GM12874 (cell line): ENCODE measurements at regions not wholly inside any gene's neighbourhood (a gene's known extent, or its start where the extent isn't known, plus 50 kb on each side); places are given as distances from the start of the nearest gene placed in this dataset.

Experiments
- TF ChIP-seq, protein P1 (sequence below): IDR thresholded peaks from 2 replicates; pipeline ENCODE4 v1.5.1; 2011; ENCODE audit warnings: low read depth, mild to moderate bottlenecking, control low read depth, low read length, moderate library complexity; ENCODE audit not compliant: insufficient read depth

DNA sequence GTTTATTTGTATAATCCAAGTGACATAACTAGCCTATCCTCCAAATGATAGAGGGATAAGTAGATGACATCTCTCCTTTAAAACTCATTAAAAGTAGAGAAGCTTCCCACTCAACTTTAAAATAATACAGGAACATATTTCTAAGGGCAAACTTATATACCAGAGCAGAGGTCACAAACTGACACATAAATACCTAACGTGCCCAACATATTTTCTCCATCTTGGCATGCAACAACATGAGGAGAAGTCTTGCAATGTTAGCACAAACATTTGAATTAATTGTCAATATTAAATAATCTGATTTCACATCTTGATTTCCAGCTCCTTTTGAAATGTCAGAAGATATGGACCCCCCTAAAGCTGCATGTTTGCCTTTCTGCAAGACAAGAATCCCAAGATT lies 335.0 kb downstream of the DEPDC1B start:
- TF ChIP-seq, protein P1, sequence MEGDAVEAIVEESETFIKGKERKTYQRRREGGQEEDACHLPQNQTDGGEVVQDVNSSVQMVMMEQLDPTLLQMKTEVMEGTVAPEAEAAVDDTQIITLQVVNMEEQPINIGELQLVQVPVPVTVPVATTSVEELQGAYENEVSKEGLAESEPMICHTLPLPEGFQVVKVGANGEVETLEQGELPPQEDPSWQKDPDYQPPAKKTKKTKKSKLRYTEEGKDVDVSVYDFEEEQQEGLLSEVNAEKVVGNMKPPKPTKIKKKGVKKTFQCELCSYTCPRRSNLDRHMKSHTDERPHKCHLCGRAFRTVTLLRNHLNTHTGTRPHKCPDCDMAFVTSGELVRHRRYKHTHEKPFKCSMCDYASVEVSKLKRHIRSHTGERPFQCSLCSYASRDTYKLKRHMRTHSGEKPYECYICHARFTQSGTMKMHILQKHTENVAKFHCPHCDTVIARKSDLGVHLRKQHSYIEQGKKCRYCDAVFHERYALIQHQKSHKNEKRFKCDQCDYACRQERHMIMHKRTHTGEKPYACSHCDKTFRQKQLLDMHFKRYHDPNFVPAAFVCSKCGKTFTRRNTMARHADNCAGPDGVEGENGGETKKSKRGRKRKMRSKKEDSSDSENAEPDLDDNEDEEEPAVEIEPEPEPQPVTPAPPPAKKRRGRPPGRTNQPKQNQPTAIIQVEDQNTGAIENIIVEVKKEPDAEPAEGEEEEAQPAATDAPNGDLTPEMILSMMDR: no peak

DNA sequence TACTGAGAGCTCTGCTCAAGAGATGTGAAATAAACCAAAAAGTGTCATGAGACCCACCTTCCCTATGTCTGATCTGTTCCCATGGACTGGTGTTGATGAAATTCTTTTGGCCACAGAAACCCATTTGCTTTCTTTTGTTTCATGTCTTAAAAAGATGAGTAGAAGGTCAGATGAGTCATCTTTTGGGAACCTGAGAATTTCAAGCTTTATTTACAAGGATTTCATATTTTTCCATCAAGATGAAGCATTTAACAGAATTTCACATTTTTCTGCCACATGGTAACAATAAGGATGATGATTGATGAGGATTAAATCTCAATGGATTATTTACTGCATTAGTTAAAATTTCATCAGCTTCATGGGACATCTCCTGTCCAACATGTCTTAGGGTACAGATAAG lies 337.8 kb downstream of the DEPDC1B start:
- TF ChIP-seq, protein P1: no peak

DNA sequence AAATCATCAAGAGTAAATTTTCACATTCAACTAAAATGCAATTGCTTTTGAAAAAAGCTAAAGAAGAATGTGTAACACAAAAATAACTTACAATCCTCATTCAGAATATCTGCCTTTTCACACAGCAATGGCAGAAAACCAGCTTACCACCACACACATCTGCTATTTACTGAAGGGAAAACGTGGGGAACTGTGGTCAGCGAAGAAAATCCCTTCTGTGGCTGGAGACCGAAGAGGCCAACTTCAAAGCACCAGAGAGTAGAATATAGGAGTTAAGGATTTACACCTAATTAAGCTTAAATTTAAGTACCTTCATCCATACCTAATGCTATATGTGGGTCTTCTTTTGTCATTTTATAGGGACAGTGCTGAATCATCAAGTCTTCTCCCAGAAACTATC lies 339.6 kb downstream of the DEPDC1B start:
- TF ChIP-seq, protein P1: no peak

DNA sequence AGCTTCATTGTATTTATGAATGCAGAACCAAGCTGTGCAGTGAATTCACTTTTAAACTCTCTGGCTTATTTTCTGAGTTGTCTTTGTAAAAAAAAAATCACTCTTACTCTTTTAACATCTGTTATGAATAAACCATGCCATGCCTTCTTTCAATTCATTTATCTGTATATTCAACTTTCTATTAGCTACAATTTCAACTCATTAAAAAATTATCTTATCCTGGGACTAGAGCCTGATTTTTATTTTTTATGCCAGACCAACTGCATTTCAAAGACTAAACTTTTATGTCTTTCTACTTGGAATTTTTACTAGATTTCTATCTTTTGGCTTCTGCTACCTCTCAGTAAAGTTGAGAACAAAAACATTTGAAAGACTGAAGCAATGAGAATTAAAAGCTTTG lies 342.7 kb downstream of the DEPDC1B start:
- TF ChIP-seq, protein P1: no peak

DNA sequence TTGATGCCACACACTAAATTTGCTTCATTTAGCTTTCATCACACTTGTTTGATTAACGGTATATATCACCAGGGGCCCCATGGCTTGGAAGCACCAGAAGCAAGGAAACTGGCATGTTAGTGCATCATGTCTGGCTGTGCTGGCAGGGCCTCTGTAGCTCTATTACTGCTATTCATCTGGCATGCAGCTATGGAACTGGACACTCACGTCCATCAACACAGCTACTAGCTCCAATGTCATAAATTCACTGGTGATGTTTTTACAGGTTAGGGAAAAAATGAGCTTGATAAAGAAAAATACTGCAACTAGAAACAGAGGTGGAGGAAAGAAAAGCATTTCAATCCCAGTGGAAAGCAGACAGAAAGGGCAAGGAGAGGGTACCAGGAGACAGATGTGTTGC lies 343.2 kb downstream of the DEPDC1B start:
- TF ChIP-seq, protein P1: no peak

DNA sequence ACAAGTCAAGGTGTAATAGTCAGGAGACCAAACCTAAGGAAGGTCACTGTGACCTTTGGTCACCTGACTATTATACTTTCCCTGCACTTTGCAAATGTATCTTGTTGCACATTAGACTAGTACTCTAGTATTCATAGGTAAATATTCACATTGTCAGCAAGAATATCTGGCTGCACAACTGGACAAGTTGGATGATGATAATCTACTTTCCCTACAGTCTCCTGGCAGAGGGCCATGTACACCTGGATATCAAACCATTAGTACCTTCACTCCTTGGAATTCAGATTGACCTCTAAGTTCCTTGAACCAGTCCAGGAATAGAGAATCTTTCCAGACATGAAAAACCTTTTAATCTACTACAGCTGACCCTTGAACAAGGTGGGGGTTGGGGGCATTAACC lies 344.8 kb downstream of the DEPDC1B start:
- TF ChIP-seq, protein P1: no peak

DNA sequence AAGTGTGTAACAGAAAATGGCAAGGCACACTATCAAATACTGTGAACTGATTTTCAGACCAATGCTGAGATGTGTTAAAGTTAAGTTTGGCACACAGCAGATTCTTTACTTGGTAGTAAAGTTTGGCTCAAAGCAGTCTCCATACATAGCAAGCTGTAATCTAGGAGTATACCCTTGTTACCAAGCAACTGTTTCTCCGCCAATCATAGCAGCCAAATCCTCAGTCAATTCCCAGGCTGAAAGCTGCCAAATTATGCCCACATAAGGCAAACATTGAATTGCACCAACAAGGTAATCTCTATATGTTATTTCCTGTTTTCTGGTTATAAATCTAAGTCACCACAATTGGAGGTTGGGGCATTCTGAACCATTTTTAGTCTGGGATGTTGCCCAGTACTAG lies 345.7 kb downstream of the DEPDC1B start:
- TF ChIP-seq, protein P1: no peak
